GM12864 (cell line): ENCODE measurements at regions not wholly inside any gene's neighbourhood (a gene's known extent, or its start where the extent isn't known, plus 50 kb on each side); places are given as distances from the start of the nearest gene placed in this dataset.

ENCODE experiments used
- DNase-seq: peaks from one replicate; pipeline ENCODE4 v3.0.0-alpha.2; 2011; ENCODE audit warnings: low read depth
- H3K4me3 ChIP-seq: 2 replicates; pipeline ENCODE4 v1.5.1; 2011; ENCODE audit warnings: mild to moderate bottlenecking, low read depth, low read length, control low read depth
- TF ChIP-seq, protein P1 (sequence below): IDR thresholded peaks from 2 replicates; pipeline ENCODE4 v1.5.1; 2011; ENCODE audit warnings: low read depth, mild to moderate bottlenecking, moderate library complexity, low read length, control low read depth, inconsistent platforms; ENCODE audit errors: missing control alignments

DNA sequence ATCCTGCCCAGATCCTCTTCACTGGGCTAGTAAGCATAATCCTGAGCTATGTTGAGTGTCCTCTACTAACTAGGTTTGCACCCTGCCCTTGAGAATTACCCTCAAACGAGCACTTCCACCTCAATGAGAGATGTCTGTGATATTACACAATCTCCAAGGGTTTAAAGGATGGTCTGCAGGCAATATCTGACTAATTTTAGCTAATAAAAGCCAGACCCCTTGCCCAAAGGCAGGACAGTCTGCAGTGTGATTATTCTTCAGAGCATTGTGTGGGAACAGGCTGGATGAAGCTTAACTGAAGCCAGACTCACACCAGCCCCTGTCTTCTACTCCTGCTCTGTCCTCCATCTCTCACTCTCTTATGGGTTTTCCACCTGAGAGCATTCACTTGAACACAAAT, 544.9 kb upstream of the DDX18 start:
- TF ChIP-seq, protein P1, sequence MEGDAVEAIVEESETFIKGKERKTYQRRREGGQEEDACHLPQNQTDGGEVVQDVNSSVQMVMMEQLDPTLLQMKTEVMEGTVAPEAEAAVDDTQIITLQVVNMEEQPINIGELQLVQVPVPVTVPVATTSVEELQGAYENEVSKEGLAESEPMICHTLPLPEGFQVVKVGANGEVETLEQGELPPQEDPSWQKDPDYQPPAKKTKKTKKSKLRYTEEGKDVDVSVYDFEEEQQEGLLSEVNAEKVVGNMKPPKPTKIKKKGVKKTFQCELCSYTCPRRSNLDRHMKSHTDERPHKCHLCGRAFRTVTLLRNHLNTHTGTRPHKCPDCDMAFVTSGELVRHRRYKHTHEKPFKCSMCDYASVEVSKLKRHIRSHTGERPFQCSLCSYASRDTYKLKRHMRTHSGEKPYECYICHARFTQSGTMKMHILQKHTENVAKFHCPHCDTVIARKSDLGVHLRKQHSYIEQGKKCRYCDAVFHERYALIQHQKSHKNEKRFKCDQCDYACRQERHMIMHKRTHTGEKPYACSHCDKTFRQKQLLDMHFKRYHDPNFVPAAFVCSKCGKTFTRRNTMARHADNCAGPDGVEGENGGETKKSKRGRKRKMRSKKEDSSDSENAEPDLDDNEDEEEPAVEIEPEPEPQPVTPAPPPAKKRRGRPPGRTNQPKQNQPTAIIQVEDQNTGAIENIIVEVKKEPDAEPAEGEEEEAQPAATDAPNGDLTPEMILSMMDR, result no peak
- DNase-seq, result no peak
- no peak overlapping the region for H3K4me3 ChIP-seq

DNA sequence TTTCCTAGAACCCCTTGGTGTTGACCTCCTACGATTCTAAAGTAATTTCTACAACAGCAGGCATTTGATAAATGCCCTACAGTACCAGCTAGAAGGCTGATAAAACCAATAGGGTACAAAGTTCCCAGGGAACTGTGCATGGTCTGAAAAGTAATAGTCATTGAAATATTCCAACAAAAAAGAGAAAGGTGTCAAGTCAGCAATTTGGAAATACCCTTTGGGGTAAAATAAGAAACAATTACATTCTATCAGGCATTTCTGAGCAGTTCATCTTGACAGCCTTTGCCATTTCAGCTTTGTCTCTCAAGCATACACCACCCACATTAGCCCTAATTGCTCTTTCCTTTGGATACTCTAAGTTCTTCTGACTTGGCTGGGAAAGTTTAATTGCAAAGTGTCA, 542.9 kb upstream of the DDX18 start:
- no peak for DNase-seq
- TF ChIP-seq, protein P1, result no peak
- H3K4me3 ChIP-seq, result no peak overlapping the region

DNA sequence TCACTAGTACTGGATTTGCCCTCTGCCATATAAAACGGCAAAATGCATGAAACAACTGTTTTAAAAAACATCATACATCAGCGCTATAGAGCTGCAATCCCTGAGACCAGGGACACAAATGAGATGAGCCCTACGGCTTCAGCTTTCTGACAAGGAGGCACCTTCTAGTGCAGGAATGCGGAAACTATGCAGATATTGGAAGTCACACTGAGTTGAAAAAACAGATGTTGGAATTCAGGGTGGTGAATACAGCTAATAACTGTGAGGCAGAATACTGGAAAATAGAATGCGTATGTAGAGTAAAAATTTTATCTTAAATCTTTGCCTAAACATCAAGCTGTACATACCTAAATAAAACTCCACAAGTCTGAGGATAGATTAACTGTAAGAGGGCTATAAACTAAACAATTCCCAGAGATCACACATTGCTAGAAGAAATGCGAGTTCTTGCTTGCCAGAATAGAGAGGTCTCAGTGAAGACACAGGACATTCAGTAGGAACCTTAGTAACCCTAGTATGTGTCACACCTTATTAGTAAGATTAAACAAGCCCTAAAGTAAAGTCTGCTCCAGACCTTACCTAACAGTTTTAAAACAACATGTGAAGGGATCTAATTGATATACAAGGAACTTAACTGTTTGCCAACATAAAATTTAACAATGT, 541.4 kb upstream of the DDX18 start:
- no peak for DNase-seq
- H3K4me3 ChIP-seq, result no peak overlapping the region
- TF ChIP-seq, protein P1, result no peak

DNA sequence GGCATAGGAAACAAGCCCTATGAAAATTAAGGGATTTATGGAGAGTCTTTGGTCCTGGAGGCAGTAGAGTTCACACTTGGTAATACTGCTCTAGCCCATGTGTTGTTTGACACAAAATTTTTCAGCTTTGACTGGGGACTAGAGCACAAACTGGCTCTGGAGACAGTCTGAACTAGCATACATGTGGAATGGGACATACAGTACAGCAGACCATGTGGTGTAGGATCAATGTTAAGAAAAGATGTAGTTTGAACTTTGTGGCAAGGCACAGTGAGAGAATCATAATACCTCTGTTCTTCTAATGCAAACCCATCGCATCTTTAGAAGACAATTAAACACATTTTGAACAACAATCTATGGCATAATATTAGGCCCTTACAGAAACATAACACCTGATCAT, 521.5 kb upstream of the DDX18 start:
- no peak overlapping the region for H3K4me3 ChIP-seq
- DNase-seq, result no peak
- TF ChIP-seq, protein P1, result no peak

DNA sequence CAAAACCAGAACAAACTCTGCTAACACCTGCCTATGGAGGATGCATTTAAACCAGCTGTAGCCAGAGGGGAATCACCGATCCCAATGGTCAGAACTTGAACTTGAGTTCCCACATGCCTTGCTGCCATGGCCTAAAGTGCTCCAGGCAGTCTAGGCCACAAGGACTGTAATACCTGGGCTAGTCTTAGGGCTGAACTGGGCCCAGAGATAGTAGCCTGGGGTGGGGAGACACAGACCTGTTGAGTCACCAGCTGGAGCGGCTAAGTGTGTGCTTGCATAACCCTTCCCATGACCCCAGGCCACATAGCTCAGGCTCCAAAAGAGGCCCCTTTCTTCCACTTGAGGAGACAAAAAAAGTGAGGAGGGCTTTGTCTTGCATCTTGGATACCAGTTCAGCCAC, 515.0 kb upstream of the DDX18 start:
- no peak overlapping the region for H3K4me3 ChIP-seq
- TF ChIP-seq, protein P1, result no peak
- DNase-seq, result no peak

DNA sequence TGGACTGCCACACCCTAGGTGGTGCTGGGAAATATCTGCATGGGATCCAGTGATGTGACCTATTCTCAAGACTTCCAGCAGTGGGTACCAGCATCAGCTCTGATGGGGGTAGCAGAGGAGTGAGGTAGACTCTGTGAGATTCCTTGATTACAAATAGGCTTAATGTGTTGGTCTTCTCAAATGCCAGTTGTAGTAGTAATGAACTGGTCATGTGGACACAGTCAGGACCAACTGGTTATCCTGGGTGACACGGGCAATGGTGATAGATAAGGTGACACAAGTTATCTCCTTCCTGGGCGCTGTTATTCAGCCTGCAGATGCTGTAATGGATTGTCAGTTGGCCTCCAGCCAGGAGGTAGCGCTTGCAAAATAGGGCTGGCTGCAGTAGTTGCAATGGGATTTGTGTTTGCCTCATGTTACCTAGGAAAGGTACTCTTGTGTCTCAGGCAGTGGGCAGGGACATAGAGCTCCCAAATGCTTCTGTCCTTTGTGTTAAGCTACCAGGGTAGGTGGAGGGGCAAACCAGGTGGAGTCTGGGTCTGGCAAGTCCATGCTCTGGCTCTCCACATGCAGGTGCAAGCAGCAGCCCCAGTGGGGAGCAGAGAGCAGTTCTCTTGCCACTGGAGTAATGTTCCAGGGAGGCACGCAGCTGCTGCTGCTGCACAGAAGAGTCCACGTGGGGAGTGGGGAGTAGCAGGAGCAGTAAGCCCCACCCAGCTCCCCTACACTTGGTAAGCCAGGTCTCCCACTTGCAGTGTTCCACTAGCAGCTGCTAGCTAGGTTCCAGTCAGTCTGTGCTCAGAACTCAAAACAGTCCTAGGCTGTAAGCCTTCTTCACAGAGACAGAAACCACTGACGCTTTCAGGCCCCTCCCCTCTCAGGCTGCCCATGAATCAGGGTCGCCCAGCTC, 505.4 kb upstream of the DDX18 start:
- H3K4me3 ChIP-seq, result no peak overlapping the region
- no peak for DNase-seq
- TF ChIP-seq, protein P1, result no peak
